UCSD-AML1 (cell line): ENCODE measurements at regions not wholly inside any gene's neighbourhood (a gene's known extent, or its start where the extent isn't known, plus 50 kb on each side); places are given as distances from the start of the nearest gene placed in this dataset.
"Not testable (repeated sequence)": the region's sequence is repeated elsewhere in the genome, so short reads cannot be mapped to it uniquely, and the experiment has no call there.

Experiments used
- DNase-seq: peaks from one replicate; lab custom pipeline; 2025; ENCODE audit not compliant: unreplicated experiment; lab: John Stamatoyannopoulos, UW

DNA sequence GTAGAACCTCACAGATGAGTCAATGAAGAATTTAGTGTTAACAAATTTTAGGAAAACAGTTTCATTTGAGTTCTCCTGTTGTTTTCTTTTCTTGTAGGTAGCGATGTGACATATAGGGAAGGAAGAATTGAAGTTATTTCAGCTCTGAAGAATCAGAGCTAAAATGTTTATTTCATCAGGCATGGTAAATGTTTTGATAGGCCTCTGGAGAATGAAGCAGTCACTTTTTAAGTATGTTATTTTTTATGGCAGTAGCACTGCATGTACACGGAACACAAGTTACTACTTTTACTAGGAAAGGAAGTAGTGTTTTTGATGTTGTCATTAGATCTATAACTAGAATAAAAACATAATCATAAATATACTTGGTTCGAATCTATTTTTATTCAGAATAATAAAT lies 1357.3 kb upstream of the CITED2 start:
- DNase-seq = no peak

DNA sequence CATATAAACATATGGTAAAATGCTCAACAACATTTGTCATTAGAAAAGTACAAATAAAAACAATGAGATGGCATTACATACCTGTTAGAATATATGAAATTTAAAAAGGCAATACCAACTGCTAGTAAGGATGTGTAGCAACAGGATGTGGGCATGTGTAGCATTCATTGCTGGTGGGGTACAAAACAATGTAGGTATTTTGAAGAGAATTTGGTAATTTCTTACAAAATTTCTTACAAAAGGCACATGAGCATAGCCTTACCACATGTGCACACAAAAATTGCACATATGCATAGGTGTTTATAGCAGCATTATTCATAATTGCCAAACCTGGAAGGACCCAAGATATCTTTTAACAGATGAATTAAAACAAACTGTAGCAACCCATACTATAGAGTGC lies 1355.1 kb upstream of the CITED2 start:
- no peak for DNase-seq

DNA sequence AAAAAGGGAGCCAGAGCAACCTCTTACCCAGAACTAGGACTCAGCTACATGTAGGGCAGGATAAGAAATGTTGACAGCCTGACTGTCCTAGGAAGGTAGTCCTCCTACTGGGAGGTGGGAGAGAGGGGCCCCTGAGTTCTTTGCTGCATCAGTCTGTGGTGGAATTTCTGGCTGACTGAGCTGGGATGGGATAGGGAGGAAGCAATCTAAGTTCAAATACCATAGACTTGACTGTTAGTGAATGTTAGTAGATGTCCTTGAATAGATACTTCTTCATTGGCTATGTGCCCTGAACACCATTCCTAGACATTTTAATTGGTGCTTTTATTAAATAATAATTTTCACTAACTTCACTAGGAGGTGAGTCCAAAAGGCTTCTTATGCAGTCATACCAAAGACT lies 1343.6 kb upstream of the CITED2 start:
- no peak for DNase-seq

DNA sequence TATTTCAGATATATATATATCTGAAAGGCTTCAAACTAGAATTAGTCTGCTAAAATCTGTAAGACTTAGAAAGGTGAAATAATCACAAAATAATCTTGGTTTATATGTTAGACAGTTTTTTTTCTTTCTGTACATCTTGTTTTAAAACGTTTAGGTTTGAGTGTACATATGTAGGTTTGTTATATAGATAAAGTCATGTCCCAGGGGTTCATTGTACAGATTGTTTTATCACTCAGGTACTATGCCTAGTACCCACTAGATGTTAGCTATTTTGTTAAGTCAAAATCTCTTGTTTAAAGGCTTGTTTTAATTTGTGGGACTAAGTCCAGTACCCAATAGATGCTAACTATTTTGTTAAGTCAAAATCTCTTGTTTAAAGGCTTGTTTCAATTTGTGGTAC lies 1339.0 kb upstream of the CITED2 start:
- DNase-seq = no peak

DNA sequence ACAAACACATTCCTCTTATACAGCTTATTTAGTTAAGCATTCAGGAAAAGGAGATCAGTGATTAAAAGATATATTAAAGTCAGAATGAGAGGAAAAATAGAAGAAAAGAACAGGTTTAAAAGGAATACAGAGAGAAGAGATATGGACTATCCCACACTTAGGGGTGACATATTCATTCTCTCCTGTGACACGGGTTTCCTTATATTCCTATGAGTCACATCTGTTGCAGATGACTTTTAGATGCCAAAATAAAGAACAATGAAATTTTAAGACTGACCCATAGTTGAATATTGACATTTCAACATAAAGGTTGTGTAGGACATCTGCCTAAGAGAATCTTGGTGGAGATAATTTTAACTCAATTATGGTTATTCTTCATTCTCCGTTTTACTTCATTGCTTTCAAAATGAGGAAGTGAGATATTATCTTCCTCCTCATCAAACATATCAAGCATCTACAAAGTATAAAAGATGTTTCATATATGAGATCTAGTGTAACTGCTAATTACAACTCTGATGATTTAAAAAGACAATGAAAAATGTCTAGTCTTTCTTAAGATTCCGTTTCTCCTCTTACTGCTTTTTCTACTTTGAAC lies 1336.7 kb upstream of the CITED2 start:
- DNase-seq = no peak

DNA sequence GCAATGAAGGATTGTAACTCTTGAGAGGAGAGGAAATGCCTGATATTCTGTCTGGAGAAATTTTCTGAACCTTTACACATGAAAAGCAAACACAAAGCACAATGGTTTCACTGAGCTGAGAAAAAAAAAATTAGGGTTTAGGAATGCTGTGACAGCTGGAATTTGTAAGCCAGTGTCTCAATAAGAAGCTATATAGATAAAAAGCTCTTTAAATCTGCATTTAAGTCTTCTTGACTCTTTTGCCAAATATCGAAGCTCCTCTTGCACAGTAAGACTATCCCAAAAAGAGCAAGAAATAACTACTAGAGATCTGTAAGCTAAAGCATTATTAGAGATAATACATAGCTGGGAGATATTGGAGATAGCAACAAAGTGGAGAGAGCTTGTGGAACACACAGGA lies 1334.0 kb upstream of the CITED2 start:
- DNase-seq = no peak

DNA sequence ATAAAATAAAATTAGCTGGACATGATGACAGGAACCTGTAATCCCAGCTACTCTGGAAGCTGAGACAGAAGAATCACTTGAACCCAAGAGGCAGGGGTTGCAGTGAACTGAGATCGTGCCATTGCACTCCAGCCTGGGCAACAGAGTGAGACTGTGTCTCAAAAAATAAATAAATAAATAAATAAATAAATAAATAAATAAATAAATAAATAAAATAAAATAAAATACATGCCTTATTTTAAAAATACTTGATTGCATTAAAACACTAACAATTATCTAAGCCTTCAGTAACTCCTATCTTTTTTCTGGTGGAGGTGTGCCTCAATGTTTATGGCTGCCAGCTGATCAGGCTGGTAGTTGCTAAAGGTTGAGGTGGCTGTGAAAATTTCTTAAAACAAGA lies 1329.6 kb upstream of the CITED2 start:
- DNase-seq = not testable (repeated sequence)

DNA sequence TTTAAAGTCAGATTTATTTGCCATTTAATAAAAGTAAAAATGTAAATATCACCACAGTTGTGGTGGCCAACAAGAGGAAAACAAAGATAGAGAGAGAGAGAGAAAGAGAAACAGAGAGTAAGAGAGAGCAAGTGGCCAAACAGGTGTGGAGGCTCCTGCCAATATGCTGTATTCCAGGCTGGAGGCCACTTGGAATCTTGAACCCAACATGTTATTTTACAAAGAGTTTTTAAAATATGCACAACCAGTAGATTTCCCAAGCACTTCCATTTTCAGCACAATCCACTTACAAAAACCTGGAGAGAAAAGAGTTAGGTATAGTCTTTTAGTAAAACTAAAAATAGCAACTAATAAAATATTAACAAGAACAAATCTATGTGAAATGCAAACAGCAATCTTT lies 1323.1 kb upstream of the CITED2 start:
- no peak for DNase-seq

DNA sequence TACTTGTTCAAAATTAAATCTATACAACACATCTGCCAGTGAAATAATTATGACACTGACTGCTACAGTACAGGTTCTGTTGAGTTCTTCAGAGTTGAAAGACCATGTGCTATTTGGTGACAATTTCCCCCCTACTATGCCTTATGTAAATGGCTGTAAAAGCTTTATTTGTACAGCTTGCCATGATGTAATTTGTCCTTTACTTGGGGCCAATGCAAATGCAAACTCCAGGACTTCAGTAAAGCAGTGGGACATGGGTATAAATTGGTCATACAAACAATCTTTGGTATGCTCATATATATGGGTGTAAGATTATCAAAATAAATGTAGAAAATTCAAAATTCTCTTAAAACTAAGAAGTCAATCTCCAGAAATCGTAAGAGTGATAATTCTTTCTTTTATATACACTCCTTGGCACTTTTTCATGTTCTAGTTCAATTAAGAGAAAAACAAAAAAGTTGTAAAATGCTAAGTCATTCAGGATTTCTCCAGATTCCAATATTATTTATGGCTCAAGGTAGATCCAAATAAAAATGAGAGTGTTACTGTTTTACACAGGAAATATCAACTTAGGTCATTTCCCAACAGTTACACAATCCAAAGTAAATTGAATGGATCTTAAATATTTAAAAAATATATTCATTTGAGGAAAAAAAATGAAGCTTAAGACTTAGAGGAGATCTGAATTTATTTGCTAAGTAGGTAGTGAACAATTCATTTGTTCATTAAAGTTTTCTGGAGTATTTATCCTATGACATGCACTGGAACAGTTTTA lies 1310.5 kb upstream of the CITED2 start:
- no peak for DNase-seq

DNA sequence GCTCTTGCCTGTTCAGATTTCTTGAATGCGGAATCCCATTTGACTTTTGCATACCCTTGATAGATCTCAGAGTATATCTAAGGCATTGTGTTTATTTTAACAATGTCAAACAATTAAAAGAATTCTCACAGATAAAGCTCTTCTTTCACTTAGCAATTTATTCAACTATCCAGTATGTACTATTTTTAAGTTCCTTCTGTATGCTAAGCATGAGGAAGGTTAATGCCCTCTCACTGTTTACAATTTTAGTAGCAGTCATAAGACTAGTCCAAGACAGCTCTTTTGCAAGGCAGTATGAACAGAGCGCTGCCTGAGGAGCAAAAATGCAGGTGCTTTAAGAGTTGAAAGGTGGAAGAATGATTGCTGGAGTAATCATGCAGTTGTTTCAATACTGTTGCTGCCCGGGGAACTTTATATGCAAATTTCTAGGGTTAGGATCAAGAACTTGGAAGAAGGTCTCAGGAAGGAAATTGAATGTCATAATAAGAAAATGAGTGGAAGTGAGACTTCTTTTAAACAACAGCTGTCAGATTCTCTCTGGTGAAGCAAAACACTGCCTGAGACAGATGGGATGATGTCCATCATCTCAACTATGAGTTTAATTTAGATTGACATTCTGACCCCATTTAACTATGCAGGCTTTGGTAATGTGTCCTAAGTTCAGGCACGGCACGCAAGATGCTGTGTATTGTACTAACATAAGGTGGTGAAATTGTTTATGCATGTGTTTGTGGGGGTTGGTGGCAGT lies 1303.5 kb upstream of the CITED2 start:
- no peak for DNase-seq

DNA sequence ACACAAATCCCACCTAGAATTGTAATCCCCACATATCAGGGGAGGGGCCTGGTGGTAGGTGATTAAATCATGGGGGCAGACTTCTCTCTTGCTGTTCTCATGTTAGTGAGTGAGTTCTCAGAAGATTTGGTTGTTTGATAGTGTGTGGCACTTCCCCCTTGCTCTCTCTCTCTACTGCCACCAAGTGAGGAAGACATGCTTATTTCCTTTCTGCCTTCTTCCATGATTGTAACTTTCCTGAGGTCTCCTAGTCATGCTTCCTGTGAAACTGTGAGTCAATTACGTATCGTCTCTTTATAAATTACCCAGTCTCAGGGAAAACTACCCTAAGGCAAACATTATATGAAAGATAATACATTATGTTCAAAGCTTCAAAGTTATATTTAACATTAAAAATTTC lies 1297.5 kb upstream of the CITED2 start:
- DNase-seq = no peak

DNA sequence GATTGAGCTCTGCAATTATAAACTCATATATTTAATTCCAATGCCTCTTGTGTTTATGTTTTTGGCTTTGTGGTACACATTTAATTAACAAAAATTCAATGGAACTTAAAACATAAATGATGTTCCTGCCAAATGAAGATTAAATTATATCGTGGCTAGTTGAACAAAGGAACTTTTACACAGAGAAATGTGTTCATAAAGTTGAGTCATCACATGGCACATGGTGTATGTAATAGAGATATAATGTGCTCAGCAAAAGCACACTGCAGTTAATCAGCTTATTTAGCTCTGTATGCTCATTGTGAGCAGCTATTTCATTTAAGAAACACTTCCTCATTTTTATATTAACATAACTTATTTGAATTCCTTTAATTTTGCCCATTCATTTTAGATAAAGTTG lies 1295.6 kb upstream of the CITED2 start:
- DNase-seq = no peak

DNA sequence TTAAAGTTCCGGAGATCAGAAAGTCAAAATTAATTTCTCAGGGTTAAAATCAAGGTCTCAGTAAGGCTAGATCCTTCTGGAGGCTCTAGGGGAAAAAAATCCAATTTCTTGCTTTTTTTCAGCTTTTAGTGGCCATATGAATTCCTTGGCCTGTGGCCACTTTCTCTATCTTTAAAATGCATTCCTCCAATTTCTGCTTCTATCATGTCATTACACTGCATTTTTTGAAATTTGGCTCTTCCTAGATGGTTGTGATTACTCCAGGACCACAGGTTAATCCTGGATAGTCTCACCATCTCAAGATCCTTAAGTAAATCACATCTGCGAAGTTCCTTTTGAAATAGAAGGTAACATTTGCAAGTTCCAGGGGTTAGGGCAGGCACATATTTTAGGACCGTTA lies 1294.9 kb upstream of the CITED2 start:
- no peak for DNase-seq

DNA sequence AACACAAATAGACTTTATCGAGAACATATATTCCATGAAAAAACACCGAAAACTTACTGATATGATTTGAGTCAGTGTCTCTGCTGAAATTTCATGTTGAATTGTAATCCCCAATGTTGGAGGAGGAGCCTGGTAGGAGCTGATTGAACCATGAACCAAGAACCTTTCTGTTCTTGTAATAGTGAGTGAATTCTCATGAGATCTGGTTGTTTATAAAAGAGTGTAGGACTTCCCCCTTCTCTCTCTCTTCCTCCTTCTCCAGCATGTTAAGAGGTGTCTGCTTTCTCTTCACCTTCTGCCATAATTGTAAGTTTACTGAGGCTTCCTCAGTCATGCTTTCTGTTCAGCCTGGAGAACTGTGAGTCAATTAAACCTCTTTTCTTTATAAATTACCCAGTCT lies 1289.3 kb upstream of the CITED2 start:
- no peak for DNase-seq

DNA sequence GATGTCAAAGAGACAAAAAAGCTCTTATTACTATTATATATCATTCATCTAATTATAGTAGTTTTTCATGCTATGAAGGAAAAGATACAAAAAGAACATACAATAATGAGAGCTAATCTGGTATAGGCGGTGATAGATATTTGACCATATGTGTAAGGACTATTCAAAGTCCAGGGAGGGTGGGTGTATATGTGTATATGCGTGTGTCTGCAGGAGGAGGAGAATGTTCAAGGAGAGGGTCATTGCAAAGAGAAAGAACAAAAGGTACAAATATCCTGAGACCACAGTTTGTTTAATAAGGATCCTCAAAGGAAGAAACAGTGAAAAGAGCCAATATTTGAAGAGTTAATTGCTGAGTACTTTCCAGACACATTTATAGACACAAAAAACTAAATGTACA lies 1288.6 kb upstream of the CITED2 start:
- DNase-seq = no peak

DNA sequence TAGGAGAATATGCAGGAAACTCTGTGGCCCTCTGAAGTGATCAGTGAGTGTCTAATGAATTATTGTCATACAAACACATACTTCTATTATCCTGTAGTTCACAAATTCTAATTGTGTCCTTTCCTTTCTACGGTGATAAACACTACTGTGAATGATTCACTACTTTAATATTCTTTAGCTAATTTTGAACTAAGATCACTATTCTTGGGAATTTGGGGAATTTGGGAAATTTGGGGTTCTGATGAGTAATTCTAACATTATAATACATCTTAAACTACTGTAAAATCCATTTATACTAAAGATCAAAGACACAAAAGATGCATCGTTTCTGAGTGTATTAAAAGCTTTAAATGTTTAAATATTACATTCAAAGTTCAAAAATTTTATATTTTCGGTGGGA lies 1287.2 kb upstream of the CITED2 start:
- DNase-seq = no peak

DNA sequence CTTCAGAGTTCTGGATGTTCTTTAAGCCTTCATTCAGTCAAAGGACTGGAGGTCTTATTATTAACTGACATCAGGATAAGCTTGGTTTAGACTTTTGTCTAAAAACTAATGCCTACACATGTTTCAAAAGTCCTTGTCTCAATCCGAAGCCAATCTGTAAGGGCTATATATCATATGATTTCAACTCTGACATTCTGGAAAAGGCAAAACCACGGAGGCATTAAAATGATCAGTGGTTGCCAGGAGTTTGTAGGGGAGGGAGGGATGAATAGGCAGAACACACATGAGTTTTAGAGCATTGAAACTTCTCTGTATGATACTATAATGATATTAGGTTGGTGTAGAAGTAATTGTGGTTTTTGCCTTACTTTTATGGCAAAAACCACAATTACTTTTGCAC lies 1285.8 kb upstream of the CITED2 start:
- no peak for DNase-seq

DNA sequence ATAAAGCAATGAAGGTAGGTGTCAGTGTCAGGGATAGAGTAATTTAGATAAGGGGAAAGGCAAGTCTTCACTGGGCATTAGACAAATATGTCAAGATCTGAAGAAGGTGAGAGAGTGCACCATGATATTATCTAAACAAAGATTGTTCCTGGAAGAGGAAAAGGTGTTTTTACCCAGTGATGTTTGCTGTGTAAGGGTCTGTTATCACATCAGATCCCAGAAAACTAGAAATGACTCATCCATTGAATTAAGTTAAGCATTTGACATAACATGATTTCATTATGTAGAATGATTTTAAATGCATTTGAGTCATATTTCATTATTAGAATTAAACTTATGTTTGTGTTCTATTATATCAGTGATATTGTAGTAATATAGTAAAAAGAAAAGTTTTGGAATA lies 1279.5 kb upstream of the CITED2 start:
- no peak for DNase-seq

DNA sequence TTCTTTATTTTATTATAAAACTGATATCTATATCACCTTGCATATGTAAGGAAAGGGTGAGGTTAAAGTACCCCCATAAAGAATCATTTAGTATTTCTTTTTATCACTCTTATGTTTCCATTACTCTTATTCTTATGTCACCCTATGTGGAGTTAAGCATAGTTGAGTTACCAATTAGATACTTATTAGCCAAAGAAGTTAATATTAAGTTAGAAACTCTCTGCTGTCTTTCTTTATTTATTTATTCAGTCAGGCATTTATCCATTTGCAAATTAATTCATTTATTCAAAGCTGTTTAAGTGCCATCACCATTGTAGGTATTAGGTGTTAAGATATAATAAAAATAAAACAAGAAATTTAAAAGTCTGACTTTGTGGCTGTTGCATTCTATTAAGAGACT lies 1279.1 kb upstream of the CITED2 start:
- DNase-seq = no peak

DNA sequence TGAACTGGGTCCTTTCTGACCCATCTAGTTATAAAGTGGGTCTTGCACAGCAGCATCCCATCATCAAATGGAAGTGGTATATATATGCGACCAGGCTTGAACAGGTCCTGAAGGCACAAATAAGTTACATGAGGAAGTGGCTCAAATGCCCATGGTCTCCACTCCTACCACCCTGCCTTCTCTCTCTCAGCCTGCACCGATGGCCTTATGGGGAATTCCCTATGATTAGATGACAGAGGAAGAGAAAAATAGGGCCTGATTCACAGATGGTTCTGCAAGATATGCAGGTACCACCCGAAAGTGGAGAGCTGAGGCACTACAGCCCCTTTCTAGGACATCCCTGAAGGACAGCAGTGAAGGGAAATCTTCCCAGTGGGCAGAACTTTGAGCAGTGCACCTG lies 1275.1 kb upstream of the CITED2 start:
- not testable (repeated sequence) for DNase-seq

DNA sequence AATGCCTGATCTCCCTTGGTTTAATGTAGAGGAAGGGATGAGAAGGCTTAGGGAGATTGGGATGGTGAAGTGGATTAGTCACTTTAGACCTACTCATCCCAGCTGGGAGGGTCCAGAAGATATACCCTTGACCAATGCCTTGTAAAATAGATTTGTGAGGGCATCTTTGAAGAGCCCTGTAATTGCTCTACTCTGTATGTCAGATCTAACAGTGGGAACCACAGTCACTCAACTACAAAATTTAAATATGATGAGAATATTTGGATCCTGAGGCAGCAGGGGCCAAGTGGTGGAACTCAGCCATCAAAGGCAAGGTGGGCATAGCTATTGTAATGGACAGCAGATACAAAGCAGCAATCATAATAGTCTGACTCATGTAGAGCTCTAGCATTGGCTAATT lies 1272.9 kb upstream of the CITED2 start:
- DNase-seq = not testable (repeated sequence)

DNA sequence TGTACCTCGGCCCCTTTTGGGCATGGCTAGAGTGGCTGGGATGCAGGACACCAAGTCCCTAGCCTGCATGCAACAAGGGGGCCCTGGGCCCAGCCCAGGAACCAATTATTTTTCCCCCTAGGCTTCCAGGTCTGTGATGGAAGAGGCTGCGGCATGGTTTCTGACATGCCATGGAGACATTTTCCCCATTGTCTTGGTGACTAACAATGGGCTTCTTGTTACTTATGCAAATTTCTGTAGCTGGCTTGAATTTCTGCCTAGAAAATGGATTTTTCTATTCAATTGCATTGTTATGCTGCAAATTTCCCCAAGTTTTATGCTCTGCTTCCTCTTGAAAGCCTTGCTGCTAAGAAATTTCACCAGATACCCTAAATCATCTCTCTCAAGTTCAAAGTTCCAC lies 1269.6 kb upstream of the CITED2 start:
- DNase-seq = no peak
